HUES6 (cell line): ENCODE measurements at regions not wholly inside any gene's neighbourhood (a gene's known extent, or its start where the extent isn't known, plus 50 kb on each side); places are given as distances from the start of the nearest gene placed in this dataset.
A peak's percentile ranks its signal among the peaks of the same experiment; 100 is the strongest.

Source experiments
- H3K27ac ChIP-seq: 2 replicates; pipeline ENCODE4 v1.7.0; 2013; ENCODE audit warnings: low read depth, mild to moderate bottlenecking, low read length, inconsistent platforms
- H3K27me3 ChIP-seq: 2 replicates; pipeline ENCODE4 v1.6.1; 2013; ENCODE audit warnings: low read length; ENCODE audit not compliant: control insufficient read depth, insufficient read depth
- H3K36me3 ChIP-seq: 2 replicates; pipeline ENCODE4 v1.6.1; 2013; ENCODE audit warnings: low read length; ENCODE audit not compliant: control insufficient read depth, insufficient read depth
- H3K4me1 ChIP-seq: 2 replicates; pipeline ENCODE4 v1.6.1; 2013; ENCODE audit warnings: low read length; ENCODE audit not compliant: control insufficient read depth, insufficient read depth
- H3K4me3 ChIP-seq: 2 replicates; pipeline ENCODE4 v1.5.1; 2013; ENCODE audit warnings: low read depth, low read length
- H3K9ac ChIP-seq: one replicate; pipeline ENCODE4 v1.6.1; 2013; ENCODE audit warnings: mild to moderate bottlenecking, low read length
- H3K9me3 ChIP-seq: 2 replicates; pipeline ENCODE4 v1.6.1; 2013; ENCODE audit warnings: low read depth, low read length; ENCODE audit not compliant: control insufficient read depth, insufficient read depth

GRCh38 chr6:14948586-14949245, 297.2 kb upstream of the JARID2 start:
- no peak overlapping the region for H3K9ac ChIP-seq
- no peaks in the 10 kb centered on the region for H3K4me1 ChIP-seq
- H3K4me3 ChIP-seq = no peak overlapping the region
- no peaks in the 10 kb centered on the region for H3K27me3 ChIP-seq
- peaks cover under 1% of the 10 kb centered on the region; the same call in 1 of the 2 replicates for H3K9me3 ChIP-seq
- no peak overlapping the region for H3K27ac ChIP-seq
- H3K36me3 ChIP-seq = no peaks in the 10 kb centered on the region

- no peaks in the 10 kb centered on the region for H3K4me1 ChIP-seq
- no peak overlapping the region for H3K4me3 ChIP-seq
- no peak overlapping the region for H3K27ac ChIP-seq
- peaks cover 2% of the 10 kb centered on the region; the same call in 1 of the 2 replicates for H3K9me3 ChIP-seq
- no peaks in the 10 kb centered on the region for H3K27me3 ChIP-seq
- no peaks in the 10 kb centered on the region for H3K36me3 ChIP-seq
- H3K9ac ChIP-seq = no peak overlapping the region
Measured at GRCh38 chr6:14950103-14950969, 295.5 kb upstream of the JARID2 start.

- no peak overlapping the region for H3K27ac ChIP-seq
- no peak overlapping the region for H3K4me3 ChIP-seq
- no peak overlapping the region for H3K9ac ChIP-seq
- H3K36me3 ChIP-seq = no peaks in the 10 kb centered on the region
- H3K27me3 ChIP-seq = no peaks in the 10 kb centered on the region
- H3K9me3 ChIP-seq = peaks cover 2% of the 10 kb centered on the region; the same call in 1 of the 2 replicates
- no peaks in the 10 kb centered on the region for H3K4me1 ChIP-seq
Measured at GRCh38 chr6:14950970-14951276, 294.9 kb upstream of the JARID2 start.

- Histone ChIP-seq H3K27ac (no peak overlapping the region), H3K4me3 (no peak overlapping the region), H3K9me3 (peaks cover 2% of the 10 kb centered on the region; the same call in 1 of the 2 replicates), H3K9ac (no peak overlapping the region), H3K36me3 (no peaks in the 10 kb centered on the region), H3K27me3 (no peaks in the 10 kb centered on the region), H3K4me1 (no peaks in the 10 kb centered on the region)
Measured at GRCh38 chr6:14951704-14952103, 294.2 kb upstream of the JARID2 start.

GRCh38 chr6:14953836-14954235, 292.0 kb upstream of the JARID2 start:
- H3K4me3 ChIP-seq = no peak overlapping the region
- no peaks in the 10 kb centered on the region for H3K4me1 ChIP-seq
- no peak overlapping the region for H3K27ac ChIP-seq
- H3K9me3 ChIP-seq = peaks cover 2% of the 10 kb centered on the region; the same call in 1 of the 2 replicates
- no peak overlapping the region for H3K9ac ChIP-seq
- no peaks in the 10 kb centered on the region for H3K36me3 ChIP-seq
- H3K27me3 ChIP-seq = no peaks in the 10 kb centered on the region

GRCh38 chr6:14957355-14958059, 288.4 kb upstream of the JARID2 start:
- H3K4me1 ChIP-seq = no peaks in the 10 kb centered on the region
- H3K9me3 ChIP-seq = peaks cover 5% of the 10 kb centered on the region; the same call in 1 of the 2 replicates
- no peak overlapping the region for H3K27ac ChIP-seq
- H3K36me3 ChIP-seq = 0 out of 2 replicates have a peak, but pooled peaks cover 4% of the 10 kb centered on the region
- H3K4me3 ChIP-seq = no peak overlapping the region
- H3K9ac ChIP-seq = no peak overlapping the region
- H3K27me3 ChIP-seq = no peaks in the 10 kb centered on the region

- H3K27ac ChIP-seq = no peak overlapping the region
- H3K4me1 ChIP-seq = peaks cover under 1% of the 10 kb centered on the region
- H3K9me3 ChIP-seq = 0 out of 2 replicates have a peak, but pooled peaks cover 3% of the 10 kb centered on the region
- H3K36me3 ChIP-seq = 0 out of 2 replicates have a peak, but pooled peaks cover 4% of the 10 kb centered on the region
- H3K4me3 ChIP-seq = no peak overlapping the region
- H3K9ac ChIP-seq = no peak overlapping the region
- H3K27me3 ChIP-seq = no peaks in the 10 kb centered on the region
Measured at GRCh38 chr6:14959324-14959885, 286.5 kb upstream of the JARID2 start.

GRCh38 chr6:14964556-14965270, 281.2 kb upstream of the JARID2 start:
- Histone ChIP-seq H3K27ac (peak overlapping the region; percentile 17; the same call in 1 of the 2 replicates), H3K4me3 (no peak overlapping the region), H3K9me3 (peaks cover 6% of the 10 kb centered on the region; the same call in 1 of the 2 replicates), H3K4me1 (peaks cover 40% of the 10 kb centered on the region), H3K27me3 (no peaks in the 10 kb centered on the region), H3K9ac (peak overlapping the region; percentile 10), H3K36me3 (no peaks in the 10 kb centered on the region)

- Histone ChIP-seq H3K36me3 (no peaks in the 10 kb centered on the region), H3K4me1 (peaks cover 43% of the 10 kb centered on the region), H3K27ac (peak overlapping the region; percentile 17; the same call in 1 of the 2 replicates), H3K27me3 (no peaks in the 10 kb centered on the region), H3K4me3 (no peak overlapping the region), H3K9me3 (peaks cover 9% of the 10 kb centered on the region; the same call in 1 of the 2 replicates), H3K9ac (peak overlapping the region; percentile 30)
Measured at GRCh38 chr6:14965424-14966075, 280.3 kb upstream of the JARID2 start.
